Uterus (tissue), 3 donors: ENCODE measurements at regions not wholly inside any gene's neighbourhood (a gene's known extent, or its start where the extent isn't known, plus 50 kb on each side); places are given as distances from the start of the nearest gene placed in this dataset.

ENCODE experiments used
- DNase-seq, 2 donors: peaks; one replicate each; pipeline ENCODE4 v3.0.0-alpha.2; 2019 to 2020
- H3K27ac ChIP-seq, 2 donors: fragments of 200-600 bp; sonication (generic); 1 replicate in 1 of 2; 2 replicates in 1 of 2; pipeline ENCODE4 v1.5.1; 2016 to 2018
- H3K27me3 ChIP-seq, 2 donors: fragments of 200-600 bp; sonication (generic); one replicate each; pipeline ENCODE4 v1.5.1; 2018 to 2019; ENCODE audit warnings: control low read depth in 1 of 2
- H3K36me3 ChIP-seq, 2 donors: fragments of 200-600 bp; sonication (generic); one replicate each; pipeline ENCODE4 v1.5.1; 2019; ENCODE audit warnings: control low read depth in 1 of 2
- H3K4me1 ChIP-seq, 2 donors: fragments of 200-600 bp; sonication (generic); one replicate each; pipeline ENCODE4 v1.5.1; 2018 to 2019; ENCODE audit warnings: control low read depth in 1 of 2
- H3K4me3 ChIP-seq, 2 donors: fragments of 200-600 bp; sonication (generic); 1 replicate in 1 of 2; 2 replicates in 1 of 2; pipeline ENCODE4 v1.5.1; 2018 to 2019; ENCODE audit warnings: mild to moderate bottlenecking in 1 of 2
- H3K9me3 ChIP-seq, 2 donors: fragments of 200-600 bp; sonication (generic); one replicate each; pipeline ENCODE4 v1.5.1; 2019; ENCODE audit warnings: control low read depth in 1 of 2
- POLR2A ChIP-seq, 2 donors: fragments of 450-650 bp; IDR thresholded peaks; one replicate each; pipeline ENCODE4 v1.6.1; 2016; ENCODE audit warnings: antibody characterized with exemption in 2 of 2, mild to moderate bottlenecking in 1 of 2, moderate library complexity in 1 of 2
- intact Hi-C: fragments of 100-400 bp; cut with DNase I; formaldehyde crosslinking; loops from one replicate; pipeline ENCODE4 v1.15.1; 2023; ENCODE audit warnings: low total_unique reads
- TF ChIP-seq, protein P1 (sequence below), 4 experiments: fragments of 200-600 bp in 2 of 4; fragments of 450-650 bp in 2 of 4; sonication (generic) in 2 of 4; IDR thresholded peaks; one replicate each; pipeline ENCODE4 v1.5.1; 2016 to 2019; ENCODE audit warnings: antibody characterized with exemption in 4 of 4, mild to moderate bottlenecking in 2 of 4, moderate library complexity in 1 of 4
- donor health status: DM: yes; HTN: yes; CAD: no.

DNA sequence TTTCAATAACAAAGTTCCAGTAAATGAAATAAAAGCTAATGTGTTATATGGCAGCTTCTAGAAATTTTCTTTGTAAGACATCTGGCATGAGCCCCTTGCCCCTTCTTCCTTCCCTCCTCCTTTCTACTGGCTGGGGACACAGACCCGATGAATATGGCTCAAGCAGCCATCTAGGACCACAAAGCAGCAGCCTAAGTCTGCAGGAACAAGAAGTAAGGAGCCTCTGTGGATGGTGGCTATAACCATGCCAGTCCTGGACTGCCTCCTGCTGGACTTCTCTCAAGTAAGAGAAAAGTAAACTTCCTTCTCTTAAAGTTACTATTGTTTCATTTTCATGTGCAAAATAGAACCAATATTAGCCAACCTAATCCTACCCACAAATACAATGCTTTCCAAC, 114.9 kb upstream of the DST start:
- Histone ChIP-seq H3K27ac (no peak overlapping the region), H3K4me1 (no peaks in the 10 kb centered on the region), H3K9me3 (no peaks in the 10 kb centered on the region), H3K4me3 (no peak overlapping the region), H3K36me3 (no peaks in the 10 kb centered on the region), H3K27me3 (no peaks in the 10 kb centered on the region)
- TF ChIP-seq, protein P1, sequence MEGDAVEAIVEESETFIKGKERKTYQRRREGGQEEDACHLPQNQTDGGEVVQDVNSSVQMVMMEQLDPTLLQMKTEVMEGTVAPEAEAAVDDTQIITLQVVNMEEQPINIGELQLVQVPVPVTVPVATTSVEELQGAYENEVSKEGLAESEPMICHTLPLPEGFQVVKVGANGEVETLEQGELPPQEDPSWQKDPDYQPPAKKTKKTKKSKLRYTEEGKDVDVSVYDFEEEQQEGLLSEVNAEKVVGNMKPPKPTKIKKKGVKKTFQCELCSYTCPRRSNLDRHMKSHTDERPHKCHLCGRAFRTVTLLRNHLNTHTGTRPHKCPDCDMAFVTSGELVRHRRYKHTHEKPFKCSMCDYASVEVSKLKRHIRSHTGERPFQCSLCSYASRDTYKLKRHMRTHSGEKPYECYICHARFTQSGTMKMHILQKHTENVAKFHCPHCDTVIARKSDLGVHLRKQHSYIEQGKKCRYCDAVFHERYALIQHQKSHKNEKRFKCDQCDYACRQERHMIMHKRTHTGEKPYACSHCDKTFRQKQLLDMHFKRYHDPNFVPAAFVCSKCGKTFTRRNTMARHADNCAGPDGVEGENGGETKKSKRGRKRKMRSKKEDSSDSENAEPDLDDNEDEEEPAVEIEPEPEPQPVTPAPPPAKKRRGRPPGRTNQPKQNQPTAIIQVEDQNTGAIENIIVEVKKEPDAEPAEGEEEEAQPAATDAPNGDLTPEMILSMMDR (IDR thresholded peaks at IDR 0.05): no peak
- no peak for TF ChIP-seq POLR2A (IDR thresholded peaks at IDR 0.05)
- DNase-seq: no peak
- intact Hi-C loops: no loop called here

DNA sequence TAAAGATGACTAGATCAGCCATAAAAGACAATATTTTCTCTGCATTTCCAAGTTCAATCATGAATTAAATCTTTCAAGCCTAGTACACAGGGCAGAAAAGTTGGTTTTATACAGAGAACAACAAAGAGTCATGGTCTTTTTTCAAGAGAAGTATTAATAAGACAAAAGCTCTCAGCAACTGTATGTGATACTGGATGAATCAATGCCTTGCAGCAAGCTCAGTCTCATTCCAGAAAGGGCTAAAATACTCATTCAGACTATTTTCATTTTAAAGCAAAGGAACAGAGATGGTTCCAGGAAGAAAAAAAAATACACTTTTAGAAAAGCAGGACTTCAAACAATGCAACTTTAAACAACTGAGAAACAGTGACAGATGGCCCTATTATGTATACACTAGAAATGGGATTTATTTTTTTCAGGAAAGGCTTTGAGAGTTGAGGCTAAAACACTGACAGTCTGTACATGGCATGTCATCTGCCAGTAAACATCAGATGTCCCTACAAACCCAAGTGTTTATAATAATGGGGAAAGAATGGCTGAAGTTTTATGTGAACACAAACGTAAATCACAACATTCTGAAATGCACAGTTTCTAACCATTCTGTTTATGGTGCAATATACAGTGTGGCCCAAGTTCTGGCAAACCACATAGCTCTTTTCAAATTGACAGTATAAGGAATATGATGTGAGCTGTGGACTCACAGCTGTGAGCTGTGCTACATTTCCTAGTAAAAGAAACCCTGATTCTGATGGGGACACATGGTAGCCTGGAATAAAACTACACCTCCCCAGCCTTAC, 114.3 kb upstream of the DST start:
- no peaks in the 10 kb centered on the region for H3K9me3 ChIP-seq
- H3K27ac ChIP-seq: no peak overlapping the region
- intact Hi-C loops: no loop called here
- TF ChIP-seq, protein P1 (IDR thresholded peaks at IDR 0.05): no peak
- TF ChIP-seq POLR2A (IDR thresholded peaks at IDR 0.05): no peak
- no peak overlapping the region for H3K4me3 ChIP-seq
- DNase-seq: no peak
- no peaks in the 10 kb centered on the region for H3K36me3 ChIP-seq
- no peaks in the 10 kb centered on the region for H3K27me3 ChIP-seq
- H3K4me1 ChIP-seq: no peaks in the 10 kb centered on the region

DNA sequence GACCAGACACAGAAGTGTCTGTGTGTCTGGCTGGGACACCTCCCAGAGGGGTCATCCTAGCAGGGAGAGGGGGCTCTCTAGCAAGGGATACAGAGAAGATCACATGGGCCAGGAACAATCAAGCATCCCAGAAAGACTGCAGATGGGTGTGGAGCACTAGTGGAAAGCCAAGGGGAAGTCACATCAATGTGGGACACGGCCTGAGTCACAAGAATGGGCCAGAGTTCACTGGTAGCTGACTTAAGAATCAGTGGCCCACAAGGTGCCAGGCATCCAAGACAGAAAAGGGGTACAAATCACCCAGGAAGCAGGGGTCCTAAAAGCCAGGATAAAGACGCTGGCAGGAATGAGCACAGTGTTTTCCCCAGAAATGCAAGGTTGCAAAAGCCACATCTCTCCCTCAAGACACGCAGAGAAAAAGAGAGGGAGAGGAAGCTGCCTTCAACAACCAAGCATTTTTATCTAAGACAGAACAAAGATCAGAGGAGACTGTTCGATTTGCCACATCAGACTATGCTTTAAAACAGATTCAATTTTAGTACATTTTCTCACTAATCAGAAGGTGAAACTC, 113.6 kb upstream of the DST start:
- Histone ChIP-seq H3K27me3 (no peaks in the 10 kb centered on the region), H3K27ac (no peak overlapping the region), H3K9me3 (no peaks in the 10 kb centered on the region), H3K4me1 (no peaks in the 10 kb centered on the region), H3K36me3 (no peaks in the 10 kb centered on the region), H3K4me3 (no peak overlapping the region)
- intact Hi-C loops: no loop called here
- TF ChIP-seq, protein P1 (IDR thresholded peaks at IDR 0.05): no peak
- TF ChIP-seq POLR2A (IDR thresholded peaks at IDR 0.05): no peak
- no peak for DNase-seq

DNA sequence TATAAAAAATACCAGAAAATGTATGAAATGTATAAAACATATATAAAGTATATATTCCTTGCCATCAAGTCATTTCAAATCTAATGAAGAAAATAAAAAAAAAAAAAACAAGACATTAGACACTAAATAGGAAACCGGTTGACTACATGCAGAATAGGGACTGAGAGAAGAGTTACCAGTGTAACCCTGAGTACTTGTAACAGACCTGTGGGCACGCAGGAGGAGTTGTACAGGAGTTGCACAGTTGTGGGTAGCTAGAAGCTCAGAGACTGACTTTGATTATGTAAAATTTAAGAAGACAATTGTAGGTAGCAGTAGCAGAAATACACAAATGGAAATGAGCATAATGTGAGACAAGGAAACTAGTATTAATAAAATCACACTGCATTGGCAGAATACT, 112.4 kb upstream of the DST start:
- intact Hi-C loops: no loop called here
- no peaks in the 10 kb centered on the region for H3K27me3 ChIP-seq
- H3K36me3 ChIP-seq: no peaks in the 10 kb centered on the region
- H3K9me3 ChIP-seq: no peaks in the 10 kb centered on the region
- TF ChIP-seq, protein P1 (IDR thresholded peaks at IDR 0.05): no peak
- TF ChIP-seq POLR2A (IDR thresholded peaks at IDR 0.05): no peak
- no peak overlapping the region for H3K27ac ChIP-seq
- no peak overlapping the region for H3K4me3 ChIP-seq
- peaks cover 0 to 3% of the 10 kb centered on the region in 2 donors for H3K4me1 ChIP-seq
- no peak for DNase-seq

DNA sequence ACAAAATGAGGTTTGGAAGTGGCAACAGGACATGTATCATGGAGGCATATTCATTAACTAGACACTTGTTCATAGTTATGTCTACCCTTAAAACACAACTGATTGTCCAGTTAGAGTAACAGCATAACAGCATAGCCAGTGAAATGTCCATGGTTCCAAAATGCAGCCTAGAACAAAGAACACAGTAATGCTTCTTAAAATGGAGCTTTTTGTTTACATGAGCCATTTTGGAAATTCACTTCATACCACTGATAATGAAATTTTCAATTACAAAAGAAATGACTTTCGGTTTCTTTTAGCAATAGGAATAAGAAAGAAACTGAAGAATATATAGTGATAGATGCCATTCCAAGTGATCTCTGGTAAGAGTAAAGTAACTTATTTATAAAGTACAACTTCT, 111.1 kb upstream of the DST start:
- H3K36me3 ChIP-seq: no peaks in the 10 kb centered on the region
- no peak overlapping the region for H3K4me3 ChIP-seq
- no peak overlapping the region for H3K27ac ChIP-seq
- no peaks in the 10 kb centered on the region for H3K27me3 ChIP-seq
- intact Hi-C loops: no loop called here
- H3K9me3 ChIP-seq: no peaks in the 10 kb centered on the region
- DNase-seq: no peak
- peaks cover 0 to 3% of the 10 kb centered on the region in 2 donors for H3K4me1 ChIP-seq
- TF ChIP-seq POLR2A (IDR thresholded peaks at IDR 0.05): no peak
- TF ChIP-seq, protein P1 (IDR thresholded peaks at IDR 0.05): no peak
